22Rv1 (cell line): ENCODE measurements at regions not wholly inside any gene's neighbourhood (a gene's known extent, or its start where the extent isn't known, plus 50 kb on each side); places are given as distances from the start of the nearest gene placed in this dataset.

ENCODE experiments used
- ZFX ChIP-seq: fragments of 450-650 bp; IDR thresholded peaks from 2 replicates; pipeline ENCODE4 v1.6.1; 2017; ENCODE audit warnings: antibody characterized with exemption, borderline replicate concordance
- TF ChIP-seq, protein P1 (sequence below): fragments of 450-650 bp; IDR thresholded peaks from 2 replicates; pipeline ENCODE4 v1.5.1; 2017; ENCODE audit warnings: mild to moderate bottlenecking

DNA sequence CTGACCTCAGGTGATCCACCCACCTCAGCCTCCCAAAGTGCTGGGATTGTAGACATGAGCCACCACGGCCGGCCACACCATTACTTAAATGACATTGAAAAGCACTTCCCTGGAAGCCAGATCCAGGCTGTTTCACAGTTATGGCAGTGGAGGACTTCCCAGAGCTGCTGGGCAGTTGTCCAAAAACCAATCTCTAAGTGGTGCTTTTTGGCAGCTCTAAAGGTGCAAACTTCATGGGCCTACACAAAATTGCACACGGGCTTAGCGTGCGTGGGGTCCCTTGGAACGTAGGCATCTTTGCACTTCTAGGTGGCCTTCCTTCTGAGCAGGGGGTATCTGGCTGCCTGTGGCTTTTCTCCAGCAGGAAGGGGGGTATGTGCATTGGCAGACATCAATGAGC lies 172.3 kb downstream of the SHOX start:
- TF ChIP-seq, protein P1, sequence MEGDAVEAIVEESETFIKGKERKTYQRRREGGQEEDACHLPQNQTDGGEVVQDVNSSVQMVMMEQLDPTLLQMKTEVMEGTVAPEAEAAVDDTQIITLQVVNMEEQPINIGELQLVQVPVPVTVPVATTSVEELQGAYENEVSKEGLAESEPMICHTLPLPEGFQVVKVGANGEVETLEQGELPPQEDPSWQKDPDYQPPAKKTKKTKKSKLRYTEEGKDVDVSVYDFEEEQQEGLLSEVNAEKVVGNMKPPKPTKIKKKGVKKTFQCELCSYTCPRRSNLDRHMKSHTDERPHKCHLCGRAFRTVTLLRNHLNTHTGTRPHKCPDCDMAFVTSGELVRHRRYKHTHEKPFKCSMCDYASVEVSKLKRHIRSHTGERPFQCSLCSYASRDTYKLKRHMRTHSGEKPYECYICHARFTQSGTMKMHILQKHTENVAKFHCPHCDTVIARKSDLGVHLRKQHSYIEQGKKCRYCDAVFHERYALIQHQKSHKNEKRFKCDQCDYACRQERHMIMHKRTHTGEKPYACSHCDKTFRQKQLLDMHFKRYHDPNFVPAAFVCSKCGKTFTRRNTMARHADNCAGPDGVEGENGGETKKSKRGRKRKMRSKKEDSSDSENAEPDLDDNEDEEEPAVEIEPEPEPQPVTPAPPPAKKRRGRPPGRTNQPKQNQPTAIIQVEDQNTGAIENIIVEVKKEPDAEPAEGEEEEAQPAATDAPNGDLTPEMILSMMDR, result no peak
- TF ChIP-seq ZFX, result no peak
